ENCODE measurements at regions not wholly inside any gene's neighbourhood (a gene's known extent, or its start where the extent isn't known, plus 50 kb on each side); places are given as distances from the start of the nearest gene placed in this dataset.

DNA sequence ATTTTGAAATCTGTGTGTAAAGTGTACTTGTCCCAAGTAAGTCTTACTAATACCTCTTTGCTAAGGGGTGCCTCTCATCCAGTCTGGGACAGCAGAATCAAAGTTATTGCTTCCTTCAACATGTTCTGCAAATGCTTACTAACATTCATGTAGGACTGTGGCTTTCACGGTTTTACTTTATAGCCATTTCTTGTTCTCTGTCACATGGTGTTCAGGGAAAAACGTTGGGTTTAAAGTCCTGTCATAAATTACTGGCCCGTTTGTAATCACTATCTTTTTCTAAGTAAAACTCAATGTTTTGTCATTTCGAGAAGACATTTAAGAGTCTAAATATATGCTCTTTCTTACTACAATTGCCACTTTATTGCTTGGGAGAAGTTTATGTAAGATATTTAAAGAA is 321.1 kb downstream of the STIM2 start:
- in situ Hi-C loops (cut with HindIII; ENCODE audit: low sequenced_read_pairs) = no loop called here

GRCh38 chr4:27182211-27182610 is 321.6 kb downstream of the STIM2 start:
- in situ Hi-C loops (cut with HindIII; ENCODE audit: low sequenced_read_pairs) = no loop called here

DNA sequence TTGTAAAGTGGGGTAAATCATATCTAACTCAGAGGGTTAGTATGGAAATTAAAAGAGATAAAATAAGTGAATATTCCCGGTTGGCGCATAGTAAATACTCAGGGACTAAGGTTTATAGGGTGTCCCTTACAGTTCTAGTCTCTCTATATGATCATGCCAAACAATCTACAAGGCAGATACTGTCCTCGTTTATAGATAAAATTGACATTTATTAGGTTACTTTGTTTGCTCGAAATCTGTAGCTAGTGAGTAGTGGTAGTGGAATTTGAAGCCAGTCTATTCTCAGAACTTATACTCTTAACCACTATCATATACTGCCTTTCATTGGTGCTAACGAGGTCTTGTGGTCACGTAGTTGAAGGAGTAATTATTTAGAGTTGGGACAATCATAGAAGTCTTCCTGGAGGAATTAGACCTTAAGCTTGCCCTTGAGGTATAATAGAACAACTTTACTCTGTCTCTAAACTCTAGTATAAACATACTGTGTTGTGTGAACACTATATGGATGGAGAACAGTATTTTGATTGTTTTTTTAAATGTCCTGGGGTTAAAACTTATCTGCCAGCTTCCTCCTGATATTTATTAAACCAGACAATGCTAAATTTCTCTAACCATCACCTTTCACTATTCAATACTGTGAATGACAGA is 324.0 kb downstream of the STIM2 start:
- in situ Hi-C loops (cut with HindIII; ENCODE audit: low sequenced_read_pairs) = no loop called here

DNA sequence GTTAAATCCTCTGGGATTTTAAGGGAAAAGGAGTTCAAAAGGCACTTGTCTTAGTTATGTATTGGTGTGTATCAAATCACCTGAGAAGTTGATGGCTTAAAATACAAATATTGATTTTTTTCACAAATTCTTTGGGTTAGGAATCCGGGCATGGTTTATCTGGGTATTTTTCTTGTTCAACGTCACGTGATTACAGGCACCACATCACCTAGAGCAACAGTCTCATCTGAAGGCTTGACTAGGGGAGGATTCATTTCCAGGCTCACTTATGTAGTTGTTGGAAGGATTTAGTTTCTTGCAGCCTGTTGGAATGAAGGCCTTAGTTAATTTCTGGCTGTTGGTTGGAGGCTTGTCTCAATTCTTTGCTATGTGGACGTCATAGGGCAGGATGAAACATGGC is 326.1 kb downstream of the STIM2 start:
- in situ Hi-C loops (cut with HindIII; ENCODE audit: low sequenced_read_pairs) = no loop called here

- in situ Hi-C loops (cut with HindIII; ENCODE audit: low sequenced_read_pairs) = no loop called here
Measured at GRCh38 chr4:27187786-27188185, 327.1 kb downstream of the STIM2 start.

DNA sequence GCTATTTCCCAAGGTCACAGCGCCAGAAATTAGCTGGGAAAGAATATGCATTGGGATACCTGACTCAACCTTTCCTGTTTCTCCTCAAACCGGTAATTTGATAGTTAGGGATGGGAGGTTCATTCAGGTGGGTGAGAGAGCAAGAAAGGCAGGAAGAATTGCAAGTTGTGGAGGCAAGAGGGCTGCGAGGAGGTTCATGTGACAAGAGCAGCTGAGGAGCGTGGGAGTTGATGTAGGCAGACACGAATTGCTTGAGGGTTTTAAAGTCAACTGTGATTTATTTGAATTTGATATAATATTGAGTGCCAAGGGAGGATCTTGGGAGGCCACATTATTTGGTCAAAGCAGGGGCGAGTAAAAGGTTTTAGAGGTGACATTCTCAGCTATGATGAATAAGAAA is 329.0 kb downstream of the STIM2 start:
- in situ Hi-C loops (cut with HindIII; ENCODE audit: low sequenced_read_pairs) = no loop called here

- in situ Hi-C loops (cut with HindIII; ENCODE audit: low sequenced_read_pairs) = no loop called here
Measured at GRCh38 chr4:27191592-27191991, 331.0 kb downstream of the STIM2 start.

DNA sequence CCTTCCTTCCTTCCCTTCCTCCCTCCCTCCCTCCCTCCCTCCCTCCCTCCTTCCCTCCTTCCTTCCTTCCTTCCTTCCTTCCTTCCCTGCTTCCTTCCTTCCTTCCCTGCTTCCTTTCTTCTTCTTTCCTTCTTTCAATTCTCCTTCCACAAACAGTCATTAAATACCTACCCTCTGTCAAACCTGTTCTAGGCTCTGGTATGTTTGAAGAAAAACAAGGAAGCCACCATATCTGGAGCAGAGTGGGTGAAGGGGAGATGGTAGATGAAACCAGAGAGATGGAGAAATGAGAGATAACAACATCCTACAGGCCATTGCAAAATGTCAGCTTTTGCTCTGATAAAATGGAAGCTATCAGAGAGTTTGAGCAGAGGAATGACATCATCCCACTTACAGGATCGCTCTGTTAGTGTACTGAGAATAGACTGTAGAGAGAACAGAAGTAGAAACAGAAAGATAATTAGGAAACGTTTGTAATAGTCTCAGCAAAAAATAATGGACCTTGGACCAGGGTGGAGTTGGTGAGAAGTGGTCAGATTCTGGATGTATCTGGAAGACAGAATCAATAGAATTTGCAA is 334.0 kb downstream of the STIM2 start:
- in situ Hi-C loops (cut with HindIII; ENCODE audit: low sequenced_read_pairs) = no loop called here

GRCh38 chr4:27198246-27198645 is 337.6 kb downstream of the STIM2 start:
- in situ Hi-C loops (cut with HindIII; ENCODE audit: low sequenced_read_pairs) = no loop called here

- in situ Hi-C loops (cut with HindIII; ENCODE audit: low sequenced_read_pairs) = no loop called here
Measured at GRCh38 chr4:27198971-27199370, 338.3 kb downstream of the STIM2 start.

GRCh38 chr4:27206009-27206408 is 345.4 kb downstream of the STIM2 start:
- in situ Hi-C loops (cut with HindIII; ENCODE audit: low sequenced_read_pairs) = no loop called here

DNA sequence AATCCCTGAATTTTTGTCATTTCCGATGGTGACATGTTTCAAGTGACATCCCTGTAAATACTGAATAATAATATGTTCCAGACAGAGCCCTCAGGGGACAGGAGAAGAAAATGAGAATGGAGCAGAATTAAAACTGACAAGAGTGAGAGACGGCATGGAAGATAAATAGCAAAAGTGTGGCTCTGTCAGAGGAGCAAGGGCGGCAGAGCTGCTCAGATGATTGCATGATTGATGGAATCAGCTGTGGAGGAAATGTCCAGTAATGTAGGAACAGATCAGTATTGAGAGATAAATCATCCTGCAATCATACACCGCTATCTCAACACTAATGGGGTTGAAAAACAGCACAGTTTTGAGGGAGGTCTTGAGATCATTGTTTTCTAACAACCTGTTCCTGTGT is 350.3 kb downstream of the STIM2 start:
- in situ Hi-C loops (cut with HindIII; ENCODE audit: low sequenced_read_pairs) = no loop called here

- in situ Hi-C loops (cut with HindIII; ENCODE audit: low sequenced_read_pairs) = no loop called here
Measured at GRCh38 chr4:27214010-27214409, 353.4 kb downstream of the STIM2 start.

DNA sequence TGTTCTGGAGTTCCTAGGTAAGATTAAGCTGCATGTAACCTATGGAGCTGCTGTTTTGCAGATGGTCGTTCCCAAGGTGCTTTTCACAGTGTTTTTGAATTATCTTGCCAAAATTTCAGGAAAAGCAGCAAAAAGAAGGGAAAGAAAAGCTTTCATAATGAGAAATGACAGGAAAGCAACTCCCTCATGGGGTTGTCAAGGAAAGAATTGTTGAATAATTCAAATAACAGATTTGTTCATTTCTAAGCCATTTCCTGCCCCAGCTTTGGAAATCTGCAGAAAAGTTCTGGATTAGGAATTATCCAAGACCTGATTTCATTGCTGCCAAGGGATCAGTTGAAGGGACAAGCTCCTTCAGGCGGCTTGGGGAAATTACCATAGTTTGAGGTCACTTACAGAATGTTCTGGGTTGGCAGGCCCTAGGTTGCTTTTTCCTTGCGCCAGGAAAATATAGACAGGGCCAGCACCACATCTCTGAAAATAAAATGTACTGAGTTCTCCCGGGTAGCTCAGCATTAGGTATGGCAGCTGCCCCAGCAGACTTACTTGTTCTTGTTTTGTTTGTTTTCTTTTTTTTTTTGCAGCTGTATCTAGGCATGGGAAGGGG is 354.7 kb downstream of the STIM2 start:
- in situ Hi-C loops (cut with HindIII; ENCODE audit: low sequenced_read_pairs) = no loop called here

- in situ Hi-C loops (cut with HindIII; ENCODE audit: low sequenced_read_pairs) = no loop called here
Measured at GRCh38 chr4:27217261-27217769, 356.7 kb downstream of the STIM2 start.

- in situ Hi-C loops (cut with HindIII; ENCODE audit: low sequenced_read_pairs) = no loop called here
Measured at GRCh38 chr4:27218013-27218412, 357.4 kb downstream of the STIM2 start.

GRCh38 chr4:27223326-27223725 is 362.7 kb downstream of the STIM2 start:
- in situ Hi-C loops (cut with HindIII; ENCODE audit: low sequenced_read_pairs) = no loop called here

DNA sequence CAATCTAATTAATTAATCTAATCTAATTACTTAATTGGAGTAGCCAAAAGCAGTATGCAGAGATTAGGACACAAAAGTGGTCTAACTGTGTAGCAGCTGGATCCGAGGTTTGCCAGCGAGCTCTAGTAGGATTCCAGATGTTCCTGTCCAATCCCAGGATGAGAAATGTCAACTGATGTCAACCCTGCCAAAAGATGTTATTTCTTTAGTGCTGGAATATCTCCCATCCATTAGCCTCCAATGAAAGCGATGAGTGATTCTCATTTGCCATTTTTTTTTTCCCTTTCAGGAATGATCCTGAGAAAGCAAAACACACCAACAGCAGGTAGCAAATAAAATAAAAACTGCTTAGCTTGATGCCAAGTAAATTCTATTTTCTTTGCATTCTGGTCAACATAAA is 372.9 kb downstream of the STIM2 start:
- in situ Hi-C loops (cut with HindIII; ENCODE audit: low sequenced_read_pairs) = no loop called here

DNA sequence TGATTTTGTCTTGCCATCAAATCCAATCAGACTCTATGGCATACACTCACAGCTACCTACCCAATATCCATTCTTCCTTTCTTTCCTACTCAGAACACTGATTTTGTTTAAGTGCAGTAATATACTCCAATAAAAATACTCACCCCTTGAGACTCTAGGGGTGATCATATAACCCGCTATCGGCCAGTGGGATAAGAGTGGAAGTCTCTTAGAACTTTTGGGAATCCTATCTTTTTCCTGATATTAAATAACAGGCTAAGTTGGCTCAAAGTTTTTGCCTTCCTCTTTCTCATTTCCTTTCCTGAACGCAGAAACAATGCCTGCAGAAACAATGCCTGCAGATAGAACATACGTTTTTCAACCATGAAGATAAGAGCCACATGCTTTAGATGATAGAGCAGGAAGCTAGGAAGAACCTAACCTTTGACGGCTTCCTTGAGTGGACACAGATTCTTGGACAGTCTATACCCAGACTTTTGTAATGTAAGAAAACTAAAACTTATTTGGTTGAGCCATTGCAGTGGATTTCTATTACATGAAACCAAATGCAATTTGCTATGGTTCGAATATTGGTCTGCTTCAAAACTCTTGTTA is 373.8 kb downstream of the STIM2 start:
- in situ Hi-C loops (cut with HindIII; ENCODE audit: low sequenced_read_pairs) = no loop called here

- in situ Hi-C loops (cut with HindIII; ENCODE audit: low sequenced_read_pairs) = no loop called here
Measured at GRCh38 chr4:27239641-27240040, 379.0 kb downstream of the STIM2 start.

DNA sequence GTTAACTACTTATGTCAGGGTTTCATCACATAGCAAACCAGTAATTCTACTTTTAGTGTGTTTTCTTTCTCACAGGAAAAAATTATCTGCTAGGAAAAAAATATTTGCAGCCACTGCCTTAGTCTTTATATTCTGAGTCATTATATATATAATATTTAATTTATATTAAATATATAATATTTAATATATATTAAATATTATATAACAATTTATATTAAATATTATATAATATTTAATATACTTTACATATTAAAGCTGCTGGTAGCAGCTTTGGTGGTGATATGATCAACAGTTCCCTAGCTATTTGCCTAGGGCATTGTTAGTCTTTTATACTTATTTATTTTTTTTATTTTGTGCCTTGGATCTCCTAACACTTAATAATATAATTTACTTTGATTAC is 381.6 kb downstream of the STIM2 start:
- in situ Hi-C loops (cut with HindIII; ENCODE audit: low sequenced_read_pairs) = no loop called here

DNA sequence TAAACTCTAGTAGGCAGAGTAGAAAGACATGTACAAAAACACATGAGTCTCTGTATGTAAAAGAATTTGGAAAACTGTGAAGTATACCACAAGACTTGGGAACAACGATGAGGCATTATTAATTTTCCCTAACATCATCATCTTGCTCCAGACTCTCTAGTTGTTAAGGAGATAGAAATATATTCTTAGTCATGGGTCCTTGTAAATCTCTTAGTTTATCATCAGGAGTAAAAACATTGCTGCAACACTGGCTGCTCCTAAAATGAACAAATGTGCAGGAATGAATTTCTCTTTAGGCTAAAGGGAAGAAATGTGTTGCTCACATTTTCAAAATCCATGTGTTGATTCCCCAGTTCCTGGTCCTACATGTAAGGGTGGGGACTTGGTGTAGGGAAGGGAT is 384.6 kb downstream of the STIM2 start:
- in situ Hi-C loops (cut with HindIII; ENCODE audit: low sequenced_read_pairs) = no loop called here

All from endothelial cell of hepatic sinusoid (primary cell).